Body of pancreas (tissue), 4 donors: ENCODE measurements at regions not wholly inside any gene's neighbourhood (a gene's known extent, or its start where the extent isn't known, plus 50 kb on each side); places are given as distances from the start of the nearest gene placed in this dataset.

ENCODE experiments used
- POLR2A ChIP-seq, 3 donors: fragments of 450-650 bp; IDR thresholded peaks; one replicate each; pipeline ENCODE4 v1.6.1; 2016; ENCODE audit warnings: antibody characterized with exemption in 3 of 3, mild to moderate bottlenecking in 2 of 3
- TF ChIP-seq, protein P1 (sequence below), 7 experiments: fragments of 450-650 bp in 4 of 7; fragments of 200-600 bp in 3 of 7; sonication (generic) in 3 of 7; IDR thresholded peaks; one replicate each; pipeline ENCODE4 v1.5.1; 2016 to 2019; ENCODE audit warnings: antibody characterized with exemption in 7 of 7

- TF ChIP-seq, protein P1, sequence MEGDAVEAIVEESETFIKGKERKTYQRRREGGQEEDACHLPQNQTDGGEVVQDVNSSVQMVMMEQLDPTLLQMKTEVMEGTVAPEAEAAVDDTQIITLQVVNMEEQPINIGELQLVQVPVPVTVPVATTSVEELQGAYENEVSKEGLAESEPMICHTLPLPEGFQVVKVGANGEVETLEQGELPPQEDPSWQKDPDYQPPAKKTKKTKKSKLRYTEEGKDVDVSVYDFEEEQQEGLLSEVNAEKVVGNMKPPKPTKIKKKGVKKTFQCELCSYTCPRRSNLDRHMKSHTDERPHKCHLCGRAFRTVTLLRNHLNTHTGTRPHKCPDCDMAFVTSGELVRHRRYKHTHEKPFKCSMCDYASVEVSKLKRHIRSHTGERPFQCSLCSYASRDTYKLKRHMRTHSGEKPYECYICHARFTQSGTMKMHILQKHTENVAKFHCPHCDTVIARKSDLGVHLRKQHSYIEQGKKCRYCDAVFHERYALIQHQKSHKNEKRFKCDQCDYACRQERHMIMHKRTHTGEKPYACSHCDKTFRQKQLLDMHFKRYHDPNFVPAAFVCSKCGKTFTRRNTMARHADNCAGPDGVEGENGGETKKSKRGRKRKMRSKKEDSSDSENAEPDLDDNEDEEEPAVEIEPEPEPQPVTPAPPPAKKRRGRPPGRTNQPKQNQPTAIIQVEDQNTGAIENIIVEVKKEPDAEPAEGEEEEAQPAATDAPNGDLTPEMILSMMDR (IDR thresholded peaks at IDR 0.05) = no peak
- TF ChIP-seq POLR2A (IDR thresholded peaks at IDR 0.05) = no peak
These were observed 80.4 kb upstream of the IRX3 start for GRCh38 chr16:54366943-54367342.
